Neural crest cell (in vitro differentiated cells): ENCODE measurements at regions not wholly inside any gene's neighbourhood (a gene's known extent, or its start where the extent isn't known, plus 50 kb on each side); places are given as distances from the start of the nearest gene placed in this dataset.

Experiments
- DNase-seq: peaks from one replicate; pipeline ENCODE4 v3.0.0; 2021; ENCODE audit warnings: low read depth, mixed read lengths, low spot score
- H3K27ac Mint-ChIP-seq: one replicate; pipeline ENCODE4 v1.8.0; 2021; ENCODE audit warnings: mild to moderate bottlenecking, mixed read lengths; ENCODE audit not compliant: unreplicated experiment
- H3K27me3 Mint-ChIP-seq: 2 replicates; pipeline ENCODE4 v1.8.0; 2021; ENCODE audit warnings: low read depth, mild to moderate bottlenecking, mixed read lengths
- H3K36me3 Mint-ChIP-seq: 2 replicates; pipeline ENCODE4 v1.8.0; 2021; ENCODE audit warnings: low read depth, mild to moderate bottlenecking, mixed read lengths
- H3K4me1 Mint-ChIP-seq: 2 replicates; pipeline ENCODE4 v1.8.0; 2021; ENCODE audit warnings: mixed read lengths
- H3K4me3 Mint-ChIP-seq: one replicate; pipeline ENCODE4 v1.8.0; 2021; ENCODE audit warnings: mild to moderate bottlenecking, mixed read lengths
- H3K9me3 Mint-ChIP-seq: 2 replicates; pipeline ENCODE4 v1.8.0; 2021; ENCODE audit warnings: mixed read lengths
- CTCF ChIP-seq: fragments of 200-600 bp; sonication (generic); conservative IDR thresholded peaks from 2 replicates; pipeline ENCODE4 v1.5.0; 2021; ENCODE audit warnings: antibody characterized with exemption, mild to moderate bottlenecking

- H3K27ac Mint-ChIP-seq = no peak overlapping the region
- no peak overlapping the region for H3K4me3 Mint-ChIP-seq
- no peak for DNase-seq
- H3K36me3 Mint-ChIP-seq = no peaks in the 10 kb centered on the region
- no peak for TF ChIP-seq CTCF
- peaks cover 10% of the 10 kb centered on the region for H3K27me3 Mint-ChIP-seq
- no peaks in the 10 kb centered on the region for H3K4me1 Mint-ChIP-seq
- no peaks in the 10 kb centered on the region for H3K9me3 Mint-ChIP-seq
Observed at GRCh38 chr7:45240273-45240771, 82.7 kb downstream of the RAMP3 start.

- no peaks in the 10 kb centered on the region for H3K36me3 Mint-ChIP-seq
- H3K4me3 Mint-ChIP-seq = no peak overlapping the region
- H3K9me3 Mint-ChIP-seq = no peaks in the 10 kb centered on the region
- peaks cover 12% of the 10 kb centered on the region for H3K27me3 Mint-ChIP-seq
- no peak for TF ChIP-seq CTCF
- H3K27ac Mint-ChIP-seq = peak overlapping the region; percentile 58
- no peaks in the 10 kb centered on the region for H3K4me1 Mint-ChIP-seq
- DNase-seq = no peak
Observed at GRCh38 chr7:45240926-45241325, 83.3 kb downstream of the RAMP3 start.

DNA sequence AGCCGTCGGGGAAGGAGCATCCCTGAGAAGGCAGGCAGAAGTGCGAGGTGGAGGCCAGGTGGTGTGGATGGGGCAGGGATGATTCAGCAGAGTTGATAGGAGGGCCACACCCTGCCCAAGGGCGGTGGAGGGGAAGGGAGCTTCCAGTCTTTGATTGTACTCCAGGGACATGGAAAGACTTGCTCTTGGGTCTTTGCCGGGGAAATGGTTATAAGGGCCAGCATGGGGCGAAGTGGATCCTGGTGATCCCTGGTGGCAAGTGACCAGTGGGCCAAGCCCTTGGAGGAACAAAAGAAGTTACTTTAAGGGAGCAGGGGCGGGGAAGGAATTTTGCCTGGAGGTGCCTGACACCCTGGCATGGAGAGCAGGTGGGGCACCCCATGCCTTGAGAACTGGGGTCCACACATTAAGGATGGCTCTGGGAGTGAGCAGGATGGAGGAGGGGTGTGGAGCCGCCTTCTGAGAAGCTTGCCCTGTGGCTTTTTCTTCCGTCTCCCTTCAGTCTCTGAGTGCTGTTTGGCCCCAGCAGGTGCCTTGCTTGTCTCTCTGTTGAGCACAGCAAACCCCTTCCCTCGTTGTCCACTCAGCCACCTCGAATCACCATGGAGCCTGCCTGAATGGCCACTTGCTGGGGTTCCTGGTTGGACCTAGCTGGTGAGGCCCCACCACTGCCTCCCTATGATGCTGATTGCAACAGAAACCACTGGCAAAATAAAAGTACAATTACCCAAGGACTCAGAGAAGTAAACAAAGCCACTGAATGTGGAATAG lies 83.9 kb downstream of the RAMP3 start:
- Mint-ChIP-seq H3K4me3 (no peak overlapping the region), H3K36me3 (no peaks in the 10 kb centered on the region), H3K27me3 (peaks cover 16% of the 10 kb centered on the region), H3K9me3 (no peaks in the 10 kb centered on the region), H3K27ac (no peak overlapping the region), H3K4me1 (no peaks in the 10 kb centered on the region)
- no peak for DNase-seq
- no peak for TF ChIP-seq CTCF

GRCh38 chr7:45242261-45242660 lies 84.7 kb downstream of the RAMP3 start:
- DNase-seq = no peak
- Mint-ChIP-seq H3K36me3 (no peaks in the 10 kb centered on the region), H3K9me3 (peaks cover 1% of the 10 kb centered on the region), H3K27me3 (peaks cover 20% of the 10 kb centered on the region), H3K27ac (no peak overlapping the region), H3K4me1 (no peaks in the 10 kb centered on the region), H3K4me3 (no peak overlapping the region)
- TF ChIP-seq CTCF = no peak

- TF ChIP-seq CTCF = no peak
- no peak for DNase-seq
- no peaks in the 10 kb centered on the region for H3K4me1 Mint-ChIP-seq
Observed at GRCh38 chr7:45242698-45243097, 85.1 kb downstream of the RAMP3 start.

More at GRCh38 chr7:45242698-45243097, 85.1 kb downstream of the RAMP3 start:
- H3K36me3 Mint-ChIP-seq = no peaks in the 10 kb centered on the region
- H3K4me3 Mint-ChIP-seq = no peak overlapping the region
- no peak overlapping the region for H3K27ac Mint-ChIP-seq
- H3K9me3 Mint-ChIP-seq = peaks cover 3% of the 10 kb centered on the region
- H3K27me3 Mint-ChIP-seq = peaks cover 25% of the 10 kb centered on the region
